B cell (primary cell): ENCODE measurements at regions not wholly inside any gene's neighbourhood (a gene's known extent, or its start where the extent isn't known, plus 50 kb on each side); places are given as distances from the start of the nearest gene placed in this dataset.

Experiments used
- ATAC-seq: fragments of 200-7000 bp; cut with Tn5 transposase; one replicate; pipeline ENCODE4 v1.10.0; 2021; ENCODE audit warnings: low read depth, mild to moderate bottlenecking, moderate number of reproducible peaks, moderate library complexity
- CTCF ChIA-PET: fragments of 350-600 bp; sonication (Branson Sonifier 250); formaldehyde crosslinking; loops from one replicate; lab custom pipeline; 2021; ENCODE audit warnings: antibody characterized with exemption, inconsistent platforms; lab: Charles Lee
- POLR2A ChIA-PET: fragments of 350-600 bp; sonication (Branson Sonifier 250); formaldehyde crosslinking; loops from one replicate; lab custom pipeline; 2021; ENCODE audit warnings: antibody characterized with exemption; lab: Charles Lee
- DNase-seq: peaks from one replicate; pipeline ENCODE4 v3.0.0; 2013
- H2AFZ ChIP-seq: 2 replicates; pipeline ENCODE4 v1.6.1; 2012; ENCODE audit warnings: mild to moderate bottlenecking, low read depth, low read length; ENCODE audit not compliant: insufficient read depth, poor library complexity, severe bottlenecking
- H3K27ac ChIP-seq, 2 donors: 1 replicate in 1 of 2; 2 replicates in 1 of 2; pipeline ENCODE4 v1.5.1; 2012 to 2013; ENCODE audit warnings: low read length in 2 of 2, mild to moderate bottlenecking in 2 of 2, moderate library complexity in 1 of 2
- H3K27me3 ChIP-seq, 4 experiments: fragments of 200-600 bp in 1 of 4; sonication (generic) in 1 of 4; replicated peaks in 1 of 4; 1 replicate in 2 of 4; 2 replicates in 2 of 4; pipeline versions ENCODE4 v1.6.1 to v1.7.0; 2013 to 2016; ENCODE audit warnings: low read length in 3 of 4, mild to moderate bottlenecking in 2 of 4, mixed read lengths in 1 of 4, moderate library complexity in 1 of 4; ENCODE audit not compliant: insufficient read depth in 4 of 4, control insufficient read depth in 3 of 4; ENCODE audit errors: control extremely low read depth in 1 of 4
- H3K36me3 ChIP-seq, 2 experiments: replicated peaks in 1 of 2; 1 replicate in 1 of 2; 2 replicates in 1 of 2; pipeline versions ENCODE4 v1.6.1 to v1.7.1; 2013; ENCODE audit warnings: low read length in 1 of 2; ENCODE audit not compliant: insufficient read depth in 2 of 2, control insufficient read depth in 1 of 2; ENCODE audit errors: control extremely low read depth in 1 of 2, extremely low read depth in 1 of 2
- H3K4me1 ChIP-seq, 2 donors: fragments of 200-600 bp in 1 of 2; sonication (generic) in 1 of 2; 1 replicate in 1 of 2; 2 replicates in 1 of 2; pipeline versions ENCODE4 v1.5.1 to v1.6.1; 2013 to 2017; ENCODE audit warnings: low read length in 2 of 2; ENCODE audit not compliant: control insufficient read depth in 2 of 2, insufficient read depth in 2 of 2
- H3K4me2 ChIP-seq: replicated peaks from 2 replicates; pipeline ENCODE3; 2012; ENCODE audit warnings: mild to moderate bottlenecking, low read depth, low read length; ENCODE audit not compliant: poor library complexity, severe bottlenecking
- H3K4me3 ChIP-seq, 5 experiments: fragments of 200-600 bp in 1 of 5; sonication (generic) in 1 of 5; 1 replicate in 3 of 5; 2 replicates in 2 of 5; pipeline versions ENCODE4 v1.5.1 to v1.7.0; 2011 to 2016; ENCODE audit warnings: low read length in 4 of 5, mild to moderate bottlenecking in 4 of 5, low read depth in 2 of 5, control low read depth in 1 of 5, moderate library complexity in 1 of 5; ENCODE audit not compliant: insufficient read depth in 1 of 5; ENCODE audit errors: control extremely low read depth in 1 of 5, extremely low read depth in 1 of 5
- H3K79me2 ChIP-seq: fragments of 200-600 bp; sonication (generic); one replicate; pipeline ENCODE4 v1.6.0; 2016; ENCODE audit warnings: low read length; ENCODE audit not compliant: control insufficient read depth, insufficient read depth
- H3K9ac ChIP-seq: fragments of 200-600 bp; sonication (generic); 2 replicates; pipeline ENCODE4 v1.6.1; 2017; ENCODE audit warnings: mild to moderate bottlenecking, low read length, moderate library complexity
- H3K9me3 ChIP-seq, 3 donors: one replicate each; pipeline versions ENCODE4 v1.6.1 to v1.7.1; 2013; ENCODE audit warnings: low read length in 2 of 3; ENCODE audit not compliant: control insufficient read depth in 2 of 3, insufficient read depth in 1 of 3; ENCODE audit errors: control extremely low read depth in 1 of 3
- H4K20me1 ChIP-seq: 2 replicates; pipeline ENCODE4 v1.6.0; 2012; ENCODE audit warnings: mild to moderate bottlenecking, low read length; ENCODE audit not compliant: insufficient read depth, control insufficient read depth, poor library complexity, severe bottlenecking
- H3K27ac Mint-ChIP-seq: one replicate; pipeline ENCODE4 v1.8.0; 2021; ENCODE audit warnings: mixed read lengths
- H3K27me3 Mint-ChIP-seq: one replicate; pipeline ENCODE4 v1.8.0; 2021; ENCODE audit warnings: mixed read lengths
- H3K4me1 Mint-ChIP-seq: one replicate; pipeline ENCODE4 v1.8.0; 2021; ENCODE audit warnings: mixed read lengths
- H3K4me3 Mint-ChIP-seq: one replicate; pipeline ENCODE4 v1.8.0; 2021; ENCODE audit warnings: mixed read lengths
- H3K9me3 Mint-ChIP-seq: one replicate; pipeline ENCODE4 v1.8.0; 2022; ENCODE audit warnings: mixed read lengths; ENCODE audit not compliant: insufficient read depth
- CTCF ChIP-seq: fragments of 200-600 bp; IDR thresholded peaks from one replicate; pipeline ENCODE4 v1.8.0; 2022; ENCODE audit warnings: antibody characterized with exemption, mild to moderate bottlenecking
- EZH2 ChIP-seq: IDR thresholded peaks from 2 replicates; pipeline ENCODE4 v1.6.1; 2012; ENCODE audit warnings: borderline replicate concordance, low read depth, mild to moderate bottlenecking, moderate library complexity, low read length; ENCODE audit not compliant: insufficient read depth, poor library complexity, severe bottlenecking
- WGBS: methylation state at CpG from one replicate; pipeline ENCODE4 v1.1.5; 2013; ENCODE audit warnings: missing lambda C conversion rate; ENCODE audit not compliant: insufficient coverage; 5-methylcytosine and 5-hydroxymethylcytosine counted together
- intact Hi-C: fragments of 100-400 bp; cut with micrococcal nuclease; formaldehyde crosslinking; loops from one replicate; pipeline ENCODE4 v1.10.0; 2022

GRCh38 chr2:108119492-108119891 is 120.3 kb upstream of the SULT1C3 start:
- Histone ChIP-seq H3K27me3 (no peaks in the 10 kb centered on the region), H3K79me2 (no peaks in the 10 kb centered on the region), H3K9ac (no peak overlapping the region), H3K4me3 (no peak overlapping the region), H3K4me1 (no peaks in the 10 kb centered on the region), H2AFZ (no peak overlapping the region), H3K4me2 (no peak overlapping the region), H4K20me1 (no peaks in the 10 kb centered on the region), H3K36me3 (no peaks in the 10 kb centered on the region), H3K27ac (no peak overlapping the region), H3K9me3 (no peaks in the 10 kb centered on the region)
- Mint-ChIP-seq H3K9me3 (no peaks in the 10 kb centered on the region), H3K4me1 (no peaks in the 10 kb centered on the region), H3K4me3 (no peak overlapping the region), H3K27me3 (peaks cover 6% of the 10 kb centered on the region), H3K27ac (no peak overlapping the region)
- TF ChIP-seq CTCF = no peak
- TF ChIP-seq EZH2 = no peak
- ChIA-PET CTCF (no interaction called here), POLR2A (no interaction called here)
- DNase-seq (no peak), ATAC-seq (no peak)
- WGBS = no CpG with 5 or more reads among the region's 3 CpGs
- intact Hi-C loops = no loop called here

GRCh38 chr2:108124736-108125495 is 114.9 kb upstream of the SULT1C3 start:
- no peaks in the 10 kb centered on the region for H4K20me1 ChIP-seq
- H3K4me3 ChIP-seq = no peak overlapping the region
- H3K79me2 ChIP-seq = no peaks in the 10 kb centered on the region
- intact Hi-C loops = no loop called here
- ChIA-PET POLR2A (no interaction called here), CTCF (no interaction called here)
- H3K9me3 ChIP-seq = no peaks in the 10 kb centered on the region
- no peak overlapping the region for H3K27ac ChIP-seq
- H3K4me2 ChIP-seq = no peak overlapping the region
- no peaks in the 10 kb centered on the region for H3K9me3 Mint-ChIP-seq
- no peaks in the 10 kb centered on the region for H3K27me3 ChIP-seq
- no peaks in the 10 kb centered on the region for H3K4me1 Mint-ChIP-seq
- ATAC-seq = no peak
- no peaks in the 10 kb centered on the region for H3K36me3 ChIP-seq
- H3K4me3 Mint-ChIP-seq = no peak overlapping the region
- WGBS = 73% methylated on average over 2 of the region's 4 CpGs
- H3K27me3 Mint-ChIP-seq = no peaks in the 10 kb centered on the region
- no peak overlapping the region for H3K27ac Mint-ChIP-seq
- no peak for DNase-seq
- H3K4me1 ChIP-seq = no peaks in the 10 kb centered on the region
- H3K9ac ChIP-seq = no peak overlapping the region
- no peak overlapping the region for H2AFZ ChIP-seq
- TF ChIP-seq CTCF = no peak
- no peak for TF ChIP-seq EZH2
